GM23338 (cell line): ENCODE measurements at regions not wholly inside any gene's neighbourhood (a gene's known extent, or its start where the extent isn't known, plus 50 kb on each side); places are given as distances from the start of the nearest gene placed in this dataset.

Experiments
- POLR2AphosphoS5 ChIP-seq: IDR thresholded peaks from 2 replicates; pipeline ENCODE4 v1.6.1; 2016; ENCODE audit warnings: antibody characterized with exemption, low read depth
- TF ChIP-seq, protein P1 (sequence below), 2 experiments: fragments of 200-600 bp in 1 of 2; sonication (generic) in 1 of 2; conservative IDR thresholded peaks; 2 replicates each; pipeline versions ENCODE4 v1.5.1 to v1.6.1; 2016 to 2017; ENCODE audit warnings: antibody characterized with exemption in 2 of 2, low read depth in 2 of 2, mild to moderate bottlenecking in 2 of 2, moderate library complexity in 1 of 2

GRCh38 chr9:31637265-31637664 lies 747.2 kb upstream of the ACO1 start:
- TF ChIP-seq, protein P1, sequence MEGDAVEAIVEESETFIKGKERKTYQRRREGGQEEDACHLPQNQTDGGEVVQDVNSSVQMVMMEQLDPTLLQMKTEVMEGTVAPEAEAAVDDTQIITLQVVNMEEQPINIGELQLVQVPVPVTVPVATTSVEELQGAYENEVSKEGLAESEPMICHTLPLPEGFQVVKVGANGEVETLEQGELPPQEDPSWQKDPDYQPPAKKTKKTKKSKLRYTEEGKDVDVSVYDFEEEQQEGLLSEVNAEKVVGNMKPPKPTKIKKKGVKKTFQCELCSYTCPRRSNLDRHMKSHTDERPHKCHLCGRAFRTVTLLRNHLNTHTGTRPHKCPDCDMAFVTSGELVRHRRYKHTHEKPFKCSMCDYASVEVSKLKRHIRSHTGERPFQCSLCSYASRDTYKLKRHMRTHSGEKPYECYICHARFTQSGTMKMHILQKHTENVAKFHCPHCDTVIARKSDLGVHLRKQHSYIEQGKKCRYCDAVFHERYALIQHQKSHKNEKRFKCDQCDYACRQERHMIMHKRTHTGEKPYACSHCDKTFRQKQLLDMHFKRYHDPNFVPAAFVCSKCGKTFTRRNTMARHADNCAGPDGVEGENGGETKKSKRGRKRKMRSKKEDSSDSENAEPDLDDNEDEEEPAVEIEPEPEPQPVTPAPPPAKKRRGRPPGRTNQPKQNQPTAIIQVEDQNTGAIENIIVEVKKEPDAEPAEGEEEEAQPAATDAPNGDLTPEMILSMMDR (conservative IDR thresholded peaks at IDR 0.05; ENCODE audit: low read depth in 2 of 2) = no peak
- TF ChIP-seq POLR2AphosphoS5 = no peak
